ENCODE measurements at regions not wholly inside any gene's neighbourhood (a gene's known extent, or its start where the extent isn't known, plus 50 kb on each side); places are given as distances from the start of the nearest gene placed in this dataset.

GRCh38 chr7:12820777-12821176, 133.3 kb downstream of the ARL4A start:
- Histone ChIP-seq H3K9ac (ENCODE audit: low read length in 3 of 3) (no peak overlapping the region), H3K9me3 (ENCODE audit: control insufficient read depth in 2 of 3, insufficient read depth in 1 of 3, low read length in 3 of 3) (no peaks in the 10 kb centered on the region), H3K4me1 (ENCODE audit: control insufficient read depth in 2 of 3, insufficient read depth in 2 of 3, low read depth in 1 of 3, low read length in 3 of 3) (no peaks in the 10 kb centered on the region), H3K36me3 (ENCODE audit: control insufficient read depth in 2 of 3, insufficient read depth in 3 of 3, low read length in 3 of 3) (no peaks in the 10 kb centered on the region), H3K27me3 (ENCODE audit: control insufficient read depth, insufficient read depth, low read length) (no peaks in the 10 kb centered on the region), H3K27ac (ENCODE audit: low read depth in 2 of 2, low read length in 2 of 2) (no peak overlapping the region), H3K4me3 (ENCODE audit: low read length in 3 of 3) (no peak overlapping the region)
- no peak for TF ChIP-seq CTCF (IDR thresholded peaks at IDR 0.05; ENCODE audit: borderline replicate concordance, extremely low read depth, insufficient read depth)
- no peak for DNase-seq
- no peak for FAIRE-seq
- intact Hi-C loops (cut with DNase I) = no loop called here

GRCh38 chr7:12821746-12822145, 134.3 kb downstream of the ARL4A start:
- Histone ChIP-seq H3K9me3 (ENCODE audit: control insufficient read depth in 2 of 3, insufficient read depth in 1 of 3, low read length in 3 of 3) (no peaks in the 10 kb centered on the region), H3K4me1 (ENCODE audit: control insufficient read depth in 2 of 3, insufficient read depth in 2 of 3, low read depth in 1 of 3, low read length in 3 of 3) (no peaks in the 10 kb centered on the region), H3K4me3 (ENCODE audit: low read length in 3 of 3) (no peak overlapping the region), H3K9ac (ENCODE audit: low read length in 3 of 3) (no peak overlapping the region), H3K27ac (ENCODE audit: low read depth in 2 of 2, low read length in 2 of 2) (no peak overlapping the region), H3K27me3 (ENCODE audit: control insufficient read depth, insufficient read depth, low read length) (no peaks in the 10 kb centered on the region), H3K36me3 (ENCODE audit: control insufficient read depth in 2 of 3, insufficient read depth in 3 of 3, low read length in 3 of 3) (no peaks in the 10 kb centered on the region)
- FAIRE-seq (no peak), DNase-seq (peak in 1 of 5 donors; percentile 12)
- no peak for TF ChIP-seq CTCF (IDR thresholded peaks at IDR 0.05; ENCODE audit: borderline replicate concordance, extremely low read depth, insufficient read depth)
- intact Hi-C loops (cut with DNase I) = no loop called here

- Histone ChIP-seq H3K4me3 (ENCODE audit: low read length in 3 of 3) (no peak overlapping the region), H3K9ac (ENCODE audit: low read length in 3 of 3) (no peak overlapping the region), H3K27ac (ENCODE audit: low read depth in 2 of 2, low read length in 2 of 2) (no peak overlapping the region), H3K4me1 (ENCODE audit: control insufficient read depth in 2 of 3, insufficient read depth in 2 of 3, low read depth in 1 of 3, low read length in 3 of 3) (no peaks in the 10 kb centered on the region), H3K27me3 (ENCODE audit: control insufficient read depth, insufficient read depth, low read length) (no peaks in the 10 kb centered on the region), H3K36me3 (ENCODE audit: control insufficient read depth in 2 of 3, insufficient read depth in 3 of 3, low read length in 3 of 3) (no peaks in the 10 kb centered on the region), H3K9me3 (ENCODE audit: control insufficient read depth in 2 of 3, insufficient read depth in 1 of 3, low read length in 3 of 3) (no peaks in the 10 kb centered on the region)
- intact Hi-C loops (cut with DNase I) = no loop called here
- DNase-seq (no peak), FAIRE-seq (no peak)
- no peak for TF ChIP-seq CTCF (IDR thresholded peaks at IDR 0.05; ENCODE audit: borderline replicate concordance, extremely low read depth, insufficient read depth)
Observed at GRCh38 chr7:12826079-12826478, 138.6 kb downstream of the ARL4A start.

GRCh38 chr7:12827219-12827821, 139.9 kb downstream of the ARL4A start:
- Histone ChIP-seq H3K36me3 (ENCODE audit: control insufficient read depth in 2 of 3, insufficient read depth in 3 of 3, low read length in 3 of 3) (no peaks in the 10 kb centered on the region), H3K4me3 (ENCODE audit: low read length in 3 of 3) (no peak overlapping the region), H3K9ac (ENCODE audit: low read length in 3 of 3) (no peak overlapping the region), H3K9me3 (ENCODE audit: control insufficient read depth in 2 of 3, insufficient read depth in 1 of 3, low read length in 3 of 3) (no peaks in the 10 kb centered on the region), H3K27ac (ENCODE audit: low read depth in 2 of 2, low read length in 2 of 2) (no peak overlapping the region), H3K4me1 (ENCODE audit: control insufficient read depth in 2 of 3, insufficient read depth in 2 of 3, low read depth in 1 of 3, low read length in 3 of 3) (no peaks in the 10 kb centered on the region), H3K27me3 (ENCODE audit: control insufficient read depth, insufficient read depth, low read length) (no peaks in the 10 kb centered on the region)
- DNase-seq (no peak), FAIRE-seq (no peak)
- no peak for TF ChIP-seq CTCF (IDR thresholded peaks at IDR 0.05; ENCODE audit: borderline replicate concordance, extremely low read depth, insufficient read depth)
- intact Hi-C loops (cut with DNase I) = no loop called here
